Hypothalamus (tissue), 51 donors: ENCODE measurements at regions not wholly inside any gene's neighbourhood (a gene's known extent, or its start where the extent isn't known, plus 50 kb on each side); places are given as distances from the start of the nearest gene placed in this dataset.

Source experiments
- DNase-seq, 51 donors: peaks; one replicate each; lab custom pipeline; 2025; lab: John Stamatoyannopoulos, UW

- no peak for DNase-seq
Observed at GRCh38 chr4:62923783-62924182, 1485.5 kb downstream of the TECRL start.

GRCh38 chr4:62917649-62918048 lies 1491.6 kb downstream of the TECRL start:
- no peak for DNase-seq

- DNase-seq, result no peak
Observed at GRCh38 chr4:62914758-62915157, 1494.5 kb downstream of the TECRL start.

DNA sequence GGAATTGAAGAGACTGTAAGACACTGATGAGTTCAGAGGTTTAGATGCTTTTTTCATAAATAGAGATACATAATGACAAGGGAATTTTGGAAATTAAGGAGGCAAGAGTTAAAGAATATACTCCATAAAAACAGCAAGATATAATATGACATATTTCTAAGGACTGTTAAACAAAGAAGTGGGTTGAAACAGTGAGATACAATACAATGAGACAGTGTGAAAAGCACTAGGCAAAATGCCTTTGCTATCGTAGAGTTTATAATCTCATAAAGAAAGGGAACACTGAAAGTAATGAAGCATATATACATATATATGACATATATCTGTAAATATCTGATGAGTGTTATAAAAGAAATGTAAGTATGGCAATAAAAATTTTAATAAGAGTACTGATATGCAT lies 1496.2 kb downstream of the TECRL start:
- DNase-seq, result no peak

- DNase-seq, result no peak
Observed at GRCh38 chr4:62912531-62912930, 1496.7 kb downstream of the TECRL start.

DNA sequence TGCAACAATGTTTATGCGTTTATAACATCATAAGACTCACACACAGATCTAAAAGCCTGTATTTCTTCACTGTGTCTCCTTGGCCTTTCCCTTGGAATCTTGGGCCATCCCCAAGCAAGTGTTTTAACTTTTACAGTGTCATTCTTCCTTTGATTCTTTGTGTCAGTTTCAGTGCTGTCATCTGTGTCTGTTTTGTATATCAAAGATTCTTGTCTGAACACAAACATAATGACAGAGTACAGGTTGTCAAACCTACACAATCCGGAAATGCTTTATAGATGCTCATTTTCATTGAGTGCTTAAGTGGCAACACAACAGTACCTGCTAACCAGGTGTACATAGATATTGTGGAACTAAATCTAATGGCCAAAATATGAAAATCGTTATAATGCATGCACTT lies 1500.0 kb downstream of the TECRL start:
- DNase-seq, result no peak

DNA sequence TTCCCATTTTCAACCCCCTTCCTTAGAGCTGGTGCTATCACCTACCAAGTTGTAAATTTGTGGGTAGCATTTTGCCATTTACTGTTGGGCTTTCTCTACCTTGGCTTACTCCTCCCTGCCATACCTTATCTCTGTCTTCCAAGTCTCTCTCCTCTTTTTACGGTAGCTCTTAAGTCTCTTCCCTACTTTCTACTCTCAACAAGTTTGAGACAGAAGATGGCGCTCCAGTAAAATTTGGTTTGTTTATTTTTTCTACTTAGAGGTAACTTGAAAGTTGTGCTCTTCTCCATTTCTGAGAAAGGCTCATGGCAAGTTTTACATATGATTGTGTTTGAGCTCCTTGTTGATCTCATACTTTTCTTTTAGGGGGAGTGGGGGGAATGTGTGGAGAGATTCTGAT lies 1508.1 kb downstream of the TECRL start:
- DNase-seq, result no peak

DNA sequence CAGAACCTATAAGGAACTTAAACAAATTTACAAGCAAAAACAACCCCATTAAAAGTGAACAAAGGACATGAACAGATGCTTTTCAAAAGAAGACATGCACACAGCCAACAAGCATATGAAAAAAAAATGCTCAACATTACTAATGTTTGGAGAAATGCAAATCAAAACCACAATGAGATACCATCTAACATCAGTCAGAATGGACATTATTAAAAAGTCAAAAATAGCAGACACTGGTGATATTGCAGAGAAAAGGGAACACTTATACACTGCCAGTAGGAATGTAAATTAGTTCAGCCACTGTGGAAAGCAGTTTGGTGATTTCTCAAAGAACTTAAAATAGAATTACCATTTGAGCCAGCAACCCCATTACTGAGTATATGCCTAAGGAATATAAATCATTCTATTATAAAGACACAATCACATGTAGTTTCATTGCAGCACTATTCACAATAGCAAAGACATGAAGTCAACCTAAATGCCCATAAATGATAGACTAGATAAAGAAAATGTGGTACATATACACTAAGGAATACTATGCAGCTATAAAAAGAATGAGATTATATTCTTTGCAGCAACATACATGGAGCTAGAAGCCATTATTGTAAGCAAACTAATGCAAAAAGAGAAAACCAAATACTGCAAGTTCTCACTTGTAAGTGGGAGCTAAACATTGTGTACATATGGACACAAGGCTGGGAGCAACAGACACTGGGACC lies 1509.4 kb downstream of the TECRL start:
- no peak for DNase-seq

- no peak for DNase-seq
Observed at GRCh38 chr4:62898115-62898514, 1511.1 kb downstream of the TECRL start.

GRCh38 chr4:62896721-62897120 lies 1512.5 kb downstream of the TECRL start:
- no peak for DNase-seq

DNA sequence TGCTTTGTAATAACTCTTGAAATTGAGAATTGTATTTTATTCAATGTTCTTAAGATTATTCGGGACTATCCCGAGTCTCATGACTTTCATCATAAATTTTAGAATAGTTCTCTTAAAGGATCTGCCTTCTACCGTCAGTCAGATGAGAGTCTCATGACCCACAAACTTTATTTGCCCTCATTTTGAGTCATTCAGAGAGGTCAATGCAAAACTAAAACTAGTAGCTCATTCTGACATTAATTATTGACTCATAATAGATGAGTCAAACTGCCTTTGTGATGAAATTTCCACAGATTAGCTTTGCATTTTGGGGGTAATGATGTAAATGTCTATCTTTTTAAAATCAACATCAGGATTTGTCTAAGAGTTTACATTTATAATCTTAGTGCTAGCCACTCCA lies 1527.3 kb downstream of the TECRL start:
- no peak for DNase-seq

DNA sequence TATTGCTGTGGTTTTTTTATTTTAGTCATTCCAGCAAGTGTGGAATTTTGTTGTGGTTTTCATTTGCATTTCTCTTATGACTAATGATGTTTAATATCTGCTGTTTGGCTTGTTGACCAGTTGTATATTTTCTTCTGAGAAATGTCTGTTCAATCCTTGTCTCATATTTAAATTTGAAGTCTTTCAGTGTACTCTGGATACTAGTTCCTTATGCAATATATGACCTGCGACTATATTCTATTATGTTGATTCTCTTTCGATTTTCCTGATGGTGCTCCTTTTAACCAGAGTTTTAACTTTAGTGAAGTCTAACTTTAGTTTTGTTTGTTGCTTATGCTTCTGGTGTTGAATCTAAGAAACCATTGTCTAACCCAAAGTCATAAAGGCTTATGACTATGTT lies 1528.0 kb downstream of the TECRL start:
- DNase-seq, result no peak

DNA sequence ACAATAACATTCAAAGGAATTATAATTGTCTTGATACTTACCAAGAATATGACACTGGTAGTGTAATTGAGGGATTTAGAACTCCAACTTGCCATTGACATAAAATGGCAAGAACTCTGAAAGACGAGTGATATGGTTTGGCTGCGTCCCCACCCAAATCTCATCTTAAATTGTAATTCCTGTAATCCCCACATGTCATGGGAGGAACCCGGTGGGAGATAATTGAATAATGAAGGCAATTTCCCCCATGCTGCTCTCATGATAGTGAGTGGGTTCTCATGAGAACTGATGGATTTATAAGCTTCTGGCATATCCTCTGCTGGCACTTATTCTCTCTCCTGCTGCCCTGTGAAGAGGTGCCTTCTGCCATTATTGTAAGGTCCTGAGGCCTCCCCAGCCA lies 1536.4 kb downstream of the TECRL start:
- no peak for DNase-seq

- no peak for DNase-seq
Observed at GRCh38 chr4:62871078-62871477, 1538.2 kb downstream of the TECRL start.

GRCh38 chr4:62870451-62870850 lies 1538.8 kb downstream of the TECRL start:
- DNase-seq, result no peak

DNA sequence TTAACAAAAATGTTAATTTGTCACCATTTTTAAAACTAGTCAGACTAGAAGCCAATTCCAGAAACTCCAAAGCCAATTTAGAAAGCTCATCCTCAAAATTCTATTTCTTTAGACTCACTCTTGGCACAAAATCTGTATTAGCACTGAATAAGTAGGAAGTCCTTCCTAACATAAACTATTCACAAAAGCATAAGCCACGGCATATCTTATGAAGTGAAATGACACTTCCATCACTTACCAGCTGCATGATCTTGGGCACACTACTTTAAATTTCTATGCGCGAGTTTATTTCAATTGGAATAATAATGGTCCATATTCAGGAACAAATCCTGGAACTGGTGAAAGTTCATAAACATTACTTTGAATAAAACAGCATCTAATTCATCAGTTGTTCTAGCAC lies 1544.0 kb downstream of the TECRL start:
- DNase-seq, result no peak

GRCh38 chr4:62849696-62850095 lies 1559.6 kb downstream of the TECRL start:
- no peak for DNase-seq

GRCh38 chr4:62835631-62836030 lies 1573.6 kb downstream of the TECRL start:
- no peak for DNase-seq

DNA sequence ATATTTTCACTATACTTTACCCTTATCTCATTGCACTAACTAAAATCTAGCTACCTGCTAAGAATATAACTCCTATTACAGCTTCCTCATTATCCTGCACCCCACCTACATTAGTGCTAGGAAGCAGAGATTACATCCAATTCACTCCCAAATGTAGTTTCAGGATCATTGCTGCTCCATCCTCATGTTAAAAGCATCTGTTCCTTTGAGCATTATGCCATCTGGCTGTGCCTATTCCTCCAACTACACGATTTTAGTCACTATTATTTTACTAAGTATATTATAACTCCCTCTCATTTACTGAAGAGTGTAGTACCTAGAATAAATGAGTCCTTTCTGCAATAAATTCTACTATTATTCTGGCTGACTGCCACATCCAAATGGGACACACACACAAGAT lies 1586.9 kb downstream of the TECRL start:
- DNase-seq, result no peak

DNA sequence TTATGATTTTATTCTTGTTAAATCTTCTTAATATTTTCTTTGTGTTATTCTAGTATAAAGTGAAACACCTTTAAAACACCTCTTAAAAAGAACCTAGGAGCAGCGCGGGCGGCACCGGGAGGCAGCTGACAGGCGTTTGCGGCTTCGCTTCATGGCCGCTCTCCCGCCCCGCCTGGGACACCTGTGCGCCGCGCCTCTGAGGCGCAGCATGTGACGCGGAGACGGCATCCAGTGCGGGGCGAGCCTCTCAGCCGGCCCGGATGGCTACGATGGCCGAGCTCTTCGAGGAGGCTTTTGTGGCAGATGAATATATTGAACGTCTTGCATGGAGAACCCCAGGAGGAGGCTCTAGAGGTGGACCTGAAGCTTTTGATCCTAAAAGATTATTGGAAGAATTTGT lies 1592.7 kb downstream of the TECRL start:
- DNase-seq, result no peak

DNA sequence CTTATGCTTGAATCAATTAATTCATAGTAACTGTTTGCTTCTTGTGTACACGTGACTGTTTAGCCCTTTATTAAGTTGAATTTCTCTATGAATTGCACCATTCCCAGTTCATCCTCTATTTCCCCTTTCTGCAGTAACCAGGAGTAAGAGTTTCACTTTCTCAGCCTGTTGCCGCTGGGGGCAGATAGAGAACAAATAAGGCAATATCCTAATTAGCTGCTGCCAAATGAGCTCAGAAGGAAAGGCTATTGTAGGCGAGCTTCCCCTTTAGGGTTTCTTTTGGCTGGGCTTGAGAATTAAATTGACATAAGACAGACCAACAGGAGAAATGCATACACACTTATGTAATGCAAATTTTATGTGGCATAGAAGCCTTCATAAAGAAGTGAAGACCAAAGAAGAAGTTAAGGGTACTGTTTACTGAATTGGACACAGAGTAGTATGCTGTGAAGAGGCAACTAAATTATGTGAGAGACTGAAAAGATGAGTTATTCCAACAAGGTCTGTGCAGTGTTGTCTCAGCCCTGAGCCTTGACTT lies 1594.7 kb downstream of the TECRL start:
- peak in 2 of 51 donors; percentile 1 for DNase-seq

GRCh38 chr4:62806816-62807215 lies 1602.4 kb downstream of the TECRL start:
- no peak for DNase-seq

- no peak for DNase-seq
Observed at GRCh38 chr4:62804075-62804474, 1603.9 kb downstream of the ADGRL3 start.
